ENCODE measurements at regions not wholly inside any gene's neighbourhood (a gene's known extent, or its start where the extent isn't known, plus 50 kb on each side); places are given as distances from the start of the nearest gene placed in this dataset.

DNA sequence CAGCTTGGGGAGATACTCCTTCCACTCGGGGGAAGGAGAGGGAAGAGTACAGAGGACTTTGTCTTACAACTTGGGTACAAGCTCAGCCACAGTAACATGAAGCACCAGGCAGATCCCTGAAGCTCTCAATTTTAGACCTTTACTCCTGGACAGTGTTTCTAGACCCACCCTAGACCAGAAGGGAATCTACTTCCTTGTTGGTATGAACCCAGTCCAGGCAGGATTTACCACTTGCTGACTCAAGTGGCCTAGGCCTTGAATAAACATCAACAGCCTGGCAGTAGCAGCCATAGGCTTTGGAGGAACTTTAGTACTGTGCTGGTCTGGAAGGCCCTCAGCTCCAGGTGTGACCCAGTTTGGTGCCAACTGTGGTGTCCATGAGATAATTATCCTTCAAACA lies 173.1 kb downstream of the ADRA2A start:
- no peak overlapping the region; the same call in 1 of the 2 replicates for H3K27ac Mint-ChIP-seq
- Histone ChIP-seq H3K79me2 (replicated peaks; ENCODE audit: insufficient read depth) (no peaks in the 10 kb centered on the region), H3F3A (replicated peaks; ENCODE audit: low read depth) (no peaks in the 10 kb centered on the region), H4K20me1 (replicated peaks; ENCODE audit: insufficient read depth) (no peaks in the 10 kb centered on the region), H3K36me3 (ENCODE audit: insufficient read depth) (no peaks in the 10 kb centered on the region), H3K9me2 (ENCODE audit: insufficient read depth) (no peaks in the 10 kb centered on the region), H3K4me2 (no peak overlapping the region), H3K4me1 (ENCODE audit: insufficient read depth) (no peaks in the 10 kb centered on the region), H2AFZ (no peak overlapping the region), H3K4me3 (no peak overlapping the region), H3K27me3 (ENCODE audit: insufficient read depth) (no peaks in the 10 kb centered on the region), H3K27ac (ENCODE audit: low read depth) (no peak overlapping the region)
- H3K4me1 Mint-ChIP-seq = peaks cover 4% of the 10 kb centered on the region
- no peak for TF ChIP-seq ZNF331 (CRISPR knock-in tag; IDR thresholded peaks at IDR 0.05; ENCODE audit: low read depth)
- TF ChIP-seq EZH2phosphoT487 (IDR thresholded peaks at IDR 0.05; ENCODE audit: unreplicated experiment) = no peak
- TF ChIP-seq POLR2AphosphoS5 (IDR thresholded peaks at IDR 0.05; ENCODE audit: low read depth) = no peak
- TF ChIP-seq JUNB (IDR thresholded peaks at IDR 0.05; ENCODE audit: unreplicated experiment) = no peak
- TF ChIP-seq, protein P1, sequence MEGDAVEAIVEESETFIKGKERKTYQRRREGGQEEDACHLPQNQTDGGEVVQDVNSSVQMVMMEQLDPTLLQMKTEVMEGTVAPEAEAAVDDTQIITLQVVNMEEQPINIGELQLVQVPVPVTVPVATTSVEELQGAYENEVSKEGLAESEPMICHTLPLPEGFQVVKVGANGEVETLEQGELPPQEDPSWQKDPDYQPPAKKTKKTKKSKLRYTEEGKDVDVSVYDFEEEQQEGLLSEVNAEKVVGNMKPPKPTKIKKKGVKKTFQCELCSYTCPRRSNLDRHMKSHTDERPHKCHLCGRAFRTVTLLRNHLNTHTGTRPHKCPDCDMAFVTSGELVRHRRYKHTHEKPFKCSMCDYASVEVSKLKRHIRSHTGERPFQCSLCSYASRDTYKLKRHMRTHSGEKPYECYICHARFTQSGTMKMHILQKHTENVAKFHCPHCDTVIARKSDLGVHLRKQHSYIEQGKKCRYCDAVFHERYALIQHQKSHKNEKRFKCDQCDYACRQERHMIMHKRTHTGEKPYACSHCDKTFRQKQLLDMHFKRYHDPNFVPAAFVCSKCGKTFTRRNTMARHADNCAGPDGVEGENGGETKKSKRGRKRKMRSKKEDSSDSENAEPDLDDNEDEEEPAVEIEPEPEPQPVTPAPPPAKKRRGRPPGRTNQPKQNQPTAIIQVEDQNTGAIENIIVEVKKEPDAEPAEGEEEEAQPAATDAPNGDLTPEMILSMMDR (conservative IDR thresholded peaks at IDR 0.05; ENCODE audit: low read depth in 2 of 2) = no peak
- TF ChIP-seq, protein P2, sequence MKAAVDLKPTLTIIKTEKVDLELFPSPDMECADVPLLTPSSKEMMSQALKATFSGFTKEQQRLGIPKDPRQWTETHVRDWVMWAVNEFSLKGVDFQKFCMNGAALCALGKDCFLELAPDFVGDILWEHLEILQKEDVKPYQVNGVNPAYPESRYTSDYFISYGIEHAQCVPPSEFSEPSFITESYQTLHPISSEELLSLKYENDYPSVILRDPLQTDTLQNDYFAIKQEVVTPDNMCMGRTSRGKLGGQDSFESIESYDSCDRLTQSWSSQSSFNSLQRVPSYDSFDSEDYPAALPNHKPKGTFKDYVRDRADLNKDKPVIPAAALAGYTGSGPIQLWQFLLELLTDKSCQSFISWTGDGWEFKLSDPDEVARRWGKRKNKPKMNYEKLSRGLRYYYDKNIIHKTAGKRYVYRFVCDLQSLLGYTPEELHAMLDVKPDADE (IDR thresholded peaks at IDR 0.05) = no peak
- TF ChIP-seq, protein P3, sequence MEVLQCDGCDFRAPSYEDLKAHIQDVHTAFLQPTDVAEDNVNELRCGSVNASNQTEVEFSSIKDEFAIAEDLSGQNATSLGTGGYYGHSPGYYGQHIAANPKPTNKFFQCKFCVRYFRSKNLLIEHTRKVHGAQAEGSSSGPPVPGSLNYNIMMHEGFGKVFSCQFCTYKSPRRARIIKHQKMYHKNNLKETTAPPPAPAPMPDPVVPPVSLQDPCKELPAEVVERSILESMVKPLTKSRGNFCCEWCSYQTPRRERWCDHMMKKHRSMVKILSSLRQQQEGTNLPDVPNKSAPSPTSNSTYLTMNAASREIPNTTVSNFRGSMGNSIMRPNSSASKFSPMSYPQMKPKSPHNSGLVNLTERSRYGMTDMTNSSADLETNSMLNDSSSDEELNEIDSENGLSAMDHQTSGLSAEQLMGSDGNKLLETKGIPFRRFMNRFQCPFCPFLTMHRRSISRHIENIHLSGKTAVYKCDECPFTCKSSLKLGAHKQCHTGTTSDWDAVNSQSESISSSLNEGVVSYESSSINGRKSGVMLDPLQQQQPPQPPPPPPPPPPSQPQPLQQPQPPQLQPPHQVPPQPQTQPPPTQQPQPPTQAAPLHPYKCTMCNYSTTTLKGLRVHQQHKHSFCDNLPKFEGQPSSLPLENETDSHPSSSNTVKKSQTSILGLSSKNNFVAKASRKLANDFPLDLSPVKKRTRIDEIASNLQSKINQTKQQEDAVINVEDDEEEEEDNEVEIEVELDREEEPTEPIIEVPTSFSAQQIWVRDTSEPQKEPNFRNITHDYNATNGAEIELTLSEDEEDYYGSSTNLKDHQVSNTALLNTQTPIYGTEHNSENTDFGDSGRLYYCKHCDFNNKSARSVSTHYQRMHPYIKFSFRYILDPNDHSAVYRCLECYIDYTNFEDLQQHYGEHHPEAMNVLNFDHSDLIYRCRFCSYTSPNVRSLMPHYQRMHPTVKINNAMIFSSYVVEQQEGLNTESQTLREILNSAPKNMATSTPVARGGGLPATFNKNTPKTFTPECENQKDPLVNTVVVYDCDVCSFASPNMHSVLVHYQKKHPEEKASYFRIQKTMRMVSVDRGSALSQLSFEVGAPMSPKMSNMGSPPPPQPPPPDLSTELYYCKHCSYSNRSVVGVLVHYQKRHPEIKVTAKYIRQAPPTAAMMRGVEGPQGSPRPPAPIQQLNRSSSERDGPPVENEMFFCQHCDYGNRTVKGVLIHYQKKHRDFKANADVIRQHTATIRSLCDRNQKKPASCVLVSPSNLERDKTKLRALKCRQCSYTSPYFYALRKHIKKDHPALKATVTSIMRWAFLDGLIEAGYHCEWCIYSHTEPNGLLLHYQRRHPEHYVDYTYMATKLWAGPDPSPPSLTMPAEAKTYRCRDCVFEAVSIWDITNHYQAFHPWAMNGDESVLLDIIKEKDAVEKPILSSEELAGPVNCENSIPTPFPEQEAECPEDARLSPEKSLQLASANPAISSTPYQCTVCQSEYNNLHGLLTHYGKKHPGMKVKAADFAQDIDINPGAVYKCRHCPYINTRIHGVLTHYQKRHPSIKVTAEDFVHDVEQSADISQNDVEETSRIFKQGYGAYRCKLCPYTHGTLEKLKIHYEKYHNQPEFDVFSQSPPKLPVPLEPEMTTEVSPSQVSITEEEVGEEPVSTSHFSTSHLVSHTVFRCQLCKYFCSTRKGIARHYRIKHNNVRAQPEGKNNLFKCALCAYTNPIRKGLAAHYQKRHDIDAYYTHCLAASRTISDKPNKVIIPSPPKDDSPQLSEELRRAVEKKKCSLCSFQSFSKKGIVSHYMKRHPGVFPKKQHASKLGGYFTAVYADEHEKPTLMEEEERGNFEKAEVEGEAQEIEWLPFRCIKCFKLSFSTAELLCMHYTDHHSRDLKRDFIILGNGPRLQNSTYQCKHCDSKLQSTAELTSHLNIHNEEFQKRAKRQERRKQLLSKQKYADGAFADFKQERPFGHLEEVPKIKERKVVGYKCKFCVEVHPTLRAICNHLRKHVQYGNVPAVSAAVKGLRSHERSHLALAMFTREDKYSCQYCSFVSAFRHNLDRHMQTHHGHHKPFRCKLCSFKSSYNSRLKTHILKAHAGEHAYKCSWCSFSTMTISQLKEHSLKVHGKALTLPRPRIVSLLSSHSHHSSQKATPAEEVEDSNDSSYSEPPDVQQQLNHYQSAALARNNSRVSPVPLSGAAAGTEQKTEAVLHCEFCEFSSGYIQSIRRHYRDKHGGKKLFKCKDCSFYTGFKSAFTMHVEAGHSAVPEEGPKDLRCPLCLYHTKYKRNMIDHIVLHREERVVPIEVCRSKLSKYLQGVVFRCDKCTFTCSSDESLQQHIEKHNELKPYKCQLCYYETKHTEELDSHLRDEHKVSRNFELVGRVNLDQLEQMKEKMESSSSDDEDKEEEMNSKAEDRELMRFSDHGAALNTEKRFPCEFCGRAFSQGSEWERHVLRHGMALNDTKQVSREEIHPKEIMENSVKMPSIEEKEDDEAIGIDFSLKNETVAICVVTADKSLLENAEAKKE (CRISPR knock-in tag; IDR thresholded peaks at IDR 0.05) = no peak
- no peak for TF ChIP-seq ZNF114 (CRISPR knock-in tag; IDR thresholded peaks at IDR 0.05)
- TF ChIP-seq NANOG (IDR thresholded peaks at IDR 0.05; ENCODE audit: borderline replicate concordance) = no peak
- TF ChIP-seq EZH2 (IDR thresholded peaks at IDR 0.05; ENCODE audit: low read depth, unreplicated experiment) = no peak
- TF ChIP-seq, protein P4, sequence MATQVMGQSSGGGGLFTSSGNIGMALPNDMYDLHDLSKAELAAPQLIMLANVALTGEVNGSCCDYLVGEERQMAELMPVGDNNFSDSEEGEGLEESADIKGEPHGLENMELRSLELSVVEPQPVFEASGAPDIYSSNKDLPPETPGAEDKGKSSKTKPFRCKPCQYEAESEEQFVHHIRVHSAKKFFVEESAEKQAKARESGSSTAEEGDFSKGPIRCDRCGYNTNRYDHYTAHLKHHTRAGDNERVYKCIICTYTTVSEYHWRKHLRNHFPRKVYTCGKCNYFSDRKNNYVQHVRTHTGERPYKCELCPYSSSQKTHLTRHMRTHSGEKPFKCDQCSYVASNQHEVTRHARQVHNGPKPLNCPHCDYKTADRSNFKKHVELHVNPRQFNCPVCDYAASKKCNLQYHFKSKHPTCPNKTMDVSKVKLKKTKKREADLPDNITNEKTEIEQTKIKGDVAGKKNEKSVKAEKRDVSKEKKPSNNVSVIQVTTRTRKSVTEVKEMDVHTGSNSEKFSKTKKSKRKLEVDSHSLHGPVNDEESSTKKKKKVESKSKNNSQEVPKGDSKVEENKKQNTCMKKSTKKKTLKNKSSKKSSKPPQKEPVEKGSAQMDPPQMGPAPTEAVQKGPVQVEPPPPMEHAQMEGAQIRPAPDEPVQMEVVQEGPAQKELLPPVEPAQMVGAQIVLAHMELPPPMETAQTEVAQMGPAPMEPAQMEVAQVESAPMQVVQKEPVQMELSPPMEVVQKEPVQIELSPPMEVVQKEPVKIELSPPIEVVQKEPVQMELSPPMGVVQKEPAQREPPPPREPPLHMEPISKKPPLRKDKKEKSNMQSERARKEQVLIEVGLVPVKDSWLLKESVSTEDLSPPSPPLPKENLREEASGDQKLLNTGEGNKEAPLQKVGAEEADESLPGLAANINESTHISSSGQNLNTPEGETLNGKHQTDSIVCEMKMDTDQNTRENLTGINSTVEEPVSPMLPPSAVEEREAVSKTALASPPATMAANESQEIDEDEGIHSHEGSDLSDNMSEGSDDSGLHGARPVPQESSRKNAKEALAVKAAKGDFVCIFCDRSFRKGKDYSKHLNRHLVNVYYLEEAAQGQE (IDR thresholded peaks at IDR 0.05; ENCODE audit: unreplicated experiment) = no peak
- no peak for TF ChIP-seq STAT1 (IDR thresholded peaks at IDR 0.05; ENCODE audit: unreplicated experiment)
- TF ChIP-seq CREB1 (CRISPR knock-in tag; IDR thresholded peaks at IDR 0.05; ENCODE audit: low read depth) = no peak
- ATAC-seq (no peak), DNase-seq (ENCODE audit: low spot score) (no peak)
- no peaks in the 10 kb centered on the region for H3K27me3 Mint-ChIP-seq (ENCODE audit: insufficient read depth, low read depth, poor library complexity)
- no peaks in the 10 kb centered on the region for H3K36me3 Mint-ChIP-seq (ENCODE audit: low read depth)
- no peaks in the 10 kb centered on the region for H3K9me3 Mint-ChIP-seq
- no peak overlapping the region for H3K4me3 Mint-ChIP-seq
